K562 (cell line): ENCODE measurements at regions not wholly inside any gene's neighbourhood (a gene's known extent, or its start where the extent isn't known, plus 50 kb on each side); places are given as distances from the start of the nearest gene placed in this dataset.

Source experiments
- ATAC-seq: fragments of 200-7000 bp; cut with Tn5 transposase; 3 replicates; pipeline ENCODE4 v1.9.1; 2020; ENCODE audit warnings: moderate library complexity
- BruUV-seq: library from RNA; stranded (reverse); fragments of 400-500 nt; replicated peaks from 2 replicates; lab custom pipeline; 2021; lab: Mats Ljungman, UMichigan
- CTCF ChIA-PET: fragments of 300-600 bp; formaldehyde crosslinking; extraction: SDS; loops from one replicate; lab custom pipeline; 2021; ENCODE audit warnings: low intra/inter-chr PET ratio; lab: Yijun Ruan, JAX
- POLR2A ChIA-PET: fragments of 300-600, 350-650 bp; sonication (Branson Sonifier 250); formaldehyde crosslinking; extraction: SDS; loops from one replicate; lab custom pipeline; 2021; ENCODE audit warnings: antibody characterized with exemption, inconsistent platforms; lab: Yijun Ruan, JAX
- DNase-seq, 4 experiments: peaks; one replicate each; pipeline versions ENCODE4 v3.0.0 to v3.0.0-alpha.2; 2011 to 2018; ENCODE audit warnings: low spot score in 3 of 4, mixed read lengths in 3 of 4; ENCODE audit errors: extremely low read depth in 1 of 4
- FAIRE-seq: peaks from 2 replicates; lab custom pipeline; 2011; peaks lifted over from hg19 to GRCh38; lab: Jason Lieb, UNC
- H2AFZ ChIP-seq: 2 replicates; pipeline ENCODE4 v1.6.0; 2011; ENCODE audit warnings: low read depth, low read length, control low read depth, inconsistent platforms
- H3K27ac ChIP-seq: fragments of 200-600 bp; 3 replicates; pipeline ENCODE4 v1.8.0; 2011; ENCODE audit warnings: low read depth, mild to moderate bottlenecking, control low read depth, inconsistent platforms, low read length, moderate library complexity, mixed read lengths; ENCODE audit errors: extremely low read depth
- H3K27me3 ChIP-seq, 2 experiments: fragments of 300-600 bp in 1 of 2; 2 replicates in 1 of 2; 3 replicates in 1 of 2; pipeline versions ENCODE4 v1.6.0 to v1.8.0; 2011; ENCODE audit warnings: inconsistent platforms in 2 of 2, low read length in 2 of 2, mild to moderate bottlenecking in 1 of 2, mixed read lengths in 1 of 2, moderate library complexity in 1 of 2; ENCODE audit not compliant: control insufficient read depth in 2 of 2, insufficient read depth in 2 of 2
- H3K36me3 ChIP-seq: fragments of 300-600 bp; 3 replicates; pipeline ENCODE4 v1.8.0; 2011; ENCODE audit warnings: mild to moderate bottlenecking, low read length, inconsistent platforms; ENCODE audit not compliant: control insufficient read depth, insufficient read depth
- H3K4me1 ChIP-seq, 2 experiments: fragments of 200-600 bp in 1 of 2; replicated peaks in 1 of 2; 2 replicates in 1 of 2; 3 replicates in 1 of 2; pipeline versions ENCODE4 v1.5.1 to v1.8.0; 2011; ENCODE audit warnings: inconsistent platforms in 2 of 2, low read length in 2 of 2, mild to moderate bottlenecking in 1 of 2, mixed read lengths in 1 of 2, moderate library complexity in 1 of 2; ENCODE audit not compliant: control insufficient read depth in 2 of 2, insufficient read depth in 2 of 2
- H3K4me2 ChIP-seq: 2 replicates; pipeline ENCODE4 v1.6.1; 2011; ENCODE audit warnings: low read length, control low read depth, inconsistent platforms, mixed read lengths; ENCODE audit not compliant: insufficient read depth
- H3K4me3 ChIP-seq: fragments of 200-600 bp; sonication (generic), shearing (Covaris generic); 2 replicates; pipeline ENCODE4 v1.5.1; 2016; ENCODE audit warnings: control low read depth, inconsistent platforms
- H3K79me2 ChIP-seq: fragments of 200-600 bp; 3 replicates; pipeline ENCODE4 v1.8.0; 2011; ENCODE audit warnings: low read length, inconsistent platforms; ENCODE audit not compliant: control insufficient read depth, insufficient read depth
- H3K9ac ChIP-seq, 2 experiments: 2 replicates each; pipeline versions ENCODE4 v1.6.0 to v1.6.1; 2011; ENCODE audit warnings: low read depth in 2 of 2, low read length in 2 of 2, control low read depth in 1 of 2, inconsistent platforms in 1 of 2, mild to moderate bottlenecking in 1 of 2, mixed read lengths in 1 of 2; ENCODE audit not compliant: insufficient read depth in 1 of 2
- H3K9me1 ChIP-seq: one replicate; pipeline ENCODE4 v1.6.0; 2011; ENCODE audit warnings: inconsistent platforms, mild to moderate bottlenecking, low read length, moderate library complexity; ENCODE audit not compliant: control insufficient read depth, insufficient read depth
- H3K9me3 ChIP-seq: replicated peaks from 2 replicates; pipeline ENCODE4 v1.5.1; 2011; ENCODE audit warnings: low read depth, low read length, inconsistent platforms; ENCODE audit not compliant: control insufficient read depth, insufficient read depth
- H4K20me1 ChIP-seq: replicated peaks from 2 replicates; pipeline ENCODE4 v1.6.1; 2011; ENCODE audit warnings: low read length, inconsistent platforms, mixed read lengths; ENCODE audit not compliant: control insufficient read depth, insufficient read depth
- BACH1 ChIP-seq: fragments of 200-800 bp; sonication (Bioruptor generic); IDR thresholded peaks from 2 replicates; pipeline ENCODE4 v1.6.1; 2016; ENCODE audit warnings: missing genetic modification characterization, missing compliant biosample characterization
- BRD9 ChIP-seq: fragments of 450-650 bp; IDR thresholded peaks from 2 replicates; pipeline ENCODE4 v1.6.1; 2018; ENCODE audit warnings: low read depth; ENCODE audit not compliant: partially characterized antibody
- DIDO1 ChIP-seq: fragments of 450-650 bp; IDR thresholded peaks from 2 replicates; pipeline ENCODE4 v1.6.1; 2016; ENCODE audit warnings: low read depth, missing biosample characterization, missing genetic modification characterization
- ETV5 ChIP-seq: sonication (generic); formaldehyde crosslinking; IDR thresholded peaks from 2 replicates; pipeline ENCODE4 v1.4.0; 2020; ENCODE audit warnings: low read depth, mild to moderate bottlenecking, missing genetic modification reagents
- FOXP1 ChIP-seq: sonication (generic); formaldehyde crosslinking; IDR thresholded peaks from 2 replicates; pipeline ENCODE4 v1.8.0; 2022; ENCODE audit warnings: mild to moderate bottlenecking, missing genetic modification reagents
- HDGF ChIP-seq: fragments of 450-650 bp; IDR thresholded peaks from 2 replicates; pipeline ENCODE4 v1.6.1; 2016
- KLF13 ChIP-seq: fragments of 450-650 bp; IDR thresholded peaks from 2 replicates; pipeline ENCODE4 v1.6.1; 2016; ENCODE audit warnings: missing genetic modification characterization, low read depth, mild to moderate bottlenecking, missing compliant biosample characterization, moderate library complexity, borderline replicate concordance
- MED1 ChIP-seq: sonication (generic); formaldehyde crosslinking; IDR thresholded peaks from 2 replicates; pipeline ENCODE4 v1.8.1; 2023; ENCODE audit warnings: missing genetic modification reagents, borderline replicate concordance
- MYC ChIP-seq, 2 experiments: fragments of 250-450 bp in 1 of 2; sonication (Bioruptor Pico) in 1 of 2; IDR thresholded peaks; 2 replicates each; pipeline versions ENCODE4 v1.5.1 to v1.6.1; 2012 to 2021; ENCODE audit warnings: low read depth in 2 of 2, borderline replicate concordance in 1 of 2, improper control_type of control experiment in 1 of 2, low read length in 1 of 2, mild to moderate bottlenecking in 1 of 2, moderate library complexity in 1 of 2
- POLR2B ChIP-seq: fragments of 450-650 bp; IDR thresholded peaks from 2 replicates; pipeline ENCODE4 v1.6.1; 2018; ENCODE audit warnings: low read depth; ENCODE audit not compliant: partially characterized antibody
- SMARCA5 ChIP-seq: fragments of 450-650 bp; IDR thresholded peaks from 2 replicates; pipeline ENCODE4 v1.6.1; 2016
- SREBF1 ChIP-seq: fragments of 150-350 bp; IDR thresholded peaks from 2 replicates; pipeline ENCODE4 v1.6.1; 2014; ENCODE audit warnings: antibody characterized with exemption, low read depth, low read length, borderline replicate concordance
- SREBF2 ChIP-seq: sonication (generic); formaldehyde crosslinking; IDR thresholded peaks from 2 replicates; pipeline ENCODE4 v1.4.0; 2020; ENCODE audit warnings: mild to moderate bottlenecking, missing genetic modification reagents
- WGBS: fragments of 100-300 bp; shearing (Covaris generic); methylation state at CpG from one replicate; pipeline ENCODE4 v1.1.6; 2016; ENCODE audit warnings: low coverage, mixed read lengths; ENCODE audit not compliant: insufficient coverage; ENCODE audit errors: missing lambda C conversion rate; 5-methylcytosine and 5-hydroxymethylcytosine counted together
- in situ Hi-C: fragments of 300-500 bp; cut with MboI; formaldehyde crosslinking; loops from 4 replicates; pipeline ENCODE4 v1.15.0; 2018; ENCODE audit warnings: inconsistent platforms, mixed read lengths
- intact Hi-C: fragments of 100-400 bp; cut with micrococcal nuclease; formaldehyde crosslinking; loops from 2 replicates; pipeline ENCODE4 v1.14.2; 2022
- TF ChIP-seq, protein P1 (sequence below): sonication (generic); formaldehyde crosslinking; IDR thresholded peaks from 2 replicates; pipeline ENCODE4 v1.8.1; 2023; ENCODE audit warnings: mild to moderate bottlenecking, missing genetic modification reagents
- TF ChIP-seq, protein P2 (sequence below): fragments of 450-650 bp; formaldehyde crosslinking; IDR thresholded peaks from 2 replicates; pipeline ENCODE4 v1.4.0; 2022; ENCODE audit warnings: missing genetic modification characterization
- TF ChIP-seq, protein P3 (sequence below), 2 experiments: fragments of 450-650 bp; IDR thresholded peaks; 2 replicates each; pipeline ENCODE4 v1.6.1; 2018; ENCODE audit warnings: mild to moderate bottlenecking in 2 of 2, low read depth in 1 of 2; ENCODE audit not compliant: partially characterized antibody in 2 of 2

DNA sequence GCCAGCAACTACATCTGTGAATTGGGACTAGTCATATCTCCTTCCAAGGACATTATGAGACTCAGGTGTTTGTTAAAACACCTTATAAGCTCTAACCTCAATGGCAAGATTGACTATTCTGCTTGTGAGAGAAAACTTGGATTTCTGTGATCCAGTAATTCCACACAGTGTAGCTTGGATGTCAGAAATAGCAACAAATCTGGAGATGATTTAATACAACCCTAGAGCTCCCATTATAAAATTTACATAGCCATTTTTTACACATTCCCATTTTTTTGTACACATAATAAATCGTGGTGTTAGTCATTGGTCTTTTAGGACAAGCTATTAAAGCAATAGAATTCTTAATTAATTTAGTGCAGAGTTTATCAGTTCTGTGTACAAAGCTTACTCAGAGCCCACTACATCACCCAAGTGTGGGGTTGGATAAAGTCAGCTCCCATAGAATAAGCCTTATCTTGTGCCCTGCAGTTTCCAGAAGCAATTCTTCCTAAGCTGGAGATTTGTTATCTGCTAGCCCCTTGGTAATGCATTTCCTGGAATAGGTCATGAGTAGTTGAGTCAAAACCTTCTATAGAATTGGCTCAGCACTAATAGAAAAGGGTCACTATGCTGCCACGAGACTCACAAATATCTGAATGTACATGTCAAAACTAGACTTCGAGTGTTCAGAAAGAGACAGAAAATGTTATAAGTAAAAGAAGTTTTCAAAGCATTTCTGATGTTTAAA is 434.0 kb upstream of the RUNX1 start:
- peak; percentile 23 to 92 (median 55) for DNase-seq
- ATAC-seq, result peak; percentile 80
- no peak for TF ChIP-seq BACH1 (tag)
- no peak for TF ChIP-seq MED1 (CRISPR knock-in tag)
- no peak for TF ChIP-seq HDGF
- TF ChIP-seq FOXP1 (CRISPR knock-in tag), result no peak
- peak; percentile 72 for TF ChIP-seq BRD9
- no peak for TF ChIP-seq SREBF1
- no peak for TF ChIP-seq DIDO1 (tag)
- no peak for TF ChIP-seq SREBF2 (CRISPR knock-in tag)
- TF ChIP-seq, protein P1, sequence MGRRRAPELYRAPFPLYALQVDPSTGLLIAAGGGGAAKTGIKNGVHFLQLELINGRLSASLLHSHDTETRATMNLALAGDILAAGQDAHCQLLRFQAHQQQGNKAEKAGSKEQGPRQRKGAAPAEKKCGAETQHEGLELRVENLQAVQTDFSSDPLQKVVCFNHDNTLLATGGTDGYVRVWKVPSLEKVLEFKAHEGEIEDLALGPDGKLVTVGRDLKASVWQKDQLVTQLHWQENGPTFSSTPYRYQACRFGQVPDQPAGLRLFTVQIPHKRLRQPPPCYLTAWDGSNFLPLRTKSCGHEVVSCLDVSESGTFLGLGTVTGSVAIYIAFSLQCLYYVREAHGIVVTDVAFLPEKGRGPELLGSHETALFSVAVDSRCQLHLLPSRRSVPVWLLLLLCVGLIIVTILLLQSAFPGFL (CRISPR knock-in tag), result no peak
- TF ChIP-seq, protein P2, sequence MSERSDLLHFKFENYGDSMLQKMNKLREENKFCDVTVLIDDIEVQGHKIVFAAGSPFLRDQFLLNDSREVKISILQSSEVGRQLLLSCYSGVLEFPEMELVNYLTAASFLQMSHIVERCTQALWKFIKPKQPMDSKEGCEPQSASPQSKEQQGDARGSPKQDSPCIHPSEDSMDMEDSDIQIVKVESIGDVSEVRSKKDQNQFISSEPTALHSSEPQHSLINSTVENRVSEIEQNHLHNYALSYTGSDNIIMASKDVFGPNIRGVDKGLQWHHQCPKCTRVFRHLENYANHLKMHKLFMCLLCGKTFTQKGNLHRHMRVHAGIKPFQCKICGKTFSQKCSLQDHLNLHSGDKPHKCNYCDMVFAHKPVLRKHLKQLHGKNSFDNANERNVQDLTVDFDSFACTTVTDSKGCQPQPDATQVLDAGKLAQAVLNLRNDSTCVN (CRISPR knock-in tag), result no peak
- TF ChIP-seq, protein P3, sequence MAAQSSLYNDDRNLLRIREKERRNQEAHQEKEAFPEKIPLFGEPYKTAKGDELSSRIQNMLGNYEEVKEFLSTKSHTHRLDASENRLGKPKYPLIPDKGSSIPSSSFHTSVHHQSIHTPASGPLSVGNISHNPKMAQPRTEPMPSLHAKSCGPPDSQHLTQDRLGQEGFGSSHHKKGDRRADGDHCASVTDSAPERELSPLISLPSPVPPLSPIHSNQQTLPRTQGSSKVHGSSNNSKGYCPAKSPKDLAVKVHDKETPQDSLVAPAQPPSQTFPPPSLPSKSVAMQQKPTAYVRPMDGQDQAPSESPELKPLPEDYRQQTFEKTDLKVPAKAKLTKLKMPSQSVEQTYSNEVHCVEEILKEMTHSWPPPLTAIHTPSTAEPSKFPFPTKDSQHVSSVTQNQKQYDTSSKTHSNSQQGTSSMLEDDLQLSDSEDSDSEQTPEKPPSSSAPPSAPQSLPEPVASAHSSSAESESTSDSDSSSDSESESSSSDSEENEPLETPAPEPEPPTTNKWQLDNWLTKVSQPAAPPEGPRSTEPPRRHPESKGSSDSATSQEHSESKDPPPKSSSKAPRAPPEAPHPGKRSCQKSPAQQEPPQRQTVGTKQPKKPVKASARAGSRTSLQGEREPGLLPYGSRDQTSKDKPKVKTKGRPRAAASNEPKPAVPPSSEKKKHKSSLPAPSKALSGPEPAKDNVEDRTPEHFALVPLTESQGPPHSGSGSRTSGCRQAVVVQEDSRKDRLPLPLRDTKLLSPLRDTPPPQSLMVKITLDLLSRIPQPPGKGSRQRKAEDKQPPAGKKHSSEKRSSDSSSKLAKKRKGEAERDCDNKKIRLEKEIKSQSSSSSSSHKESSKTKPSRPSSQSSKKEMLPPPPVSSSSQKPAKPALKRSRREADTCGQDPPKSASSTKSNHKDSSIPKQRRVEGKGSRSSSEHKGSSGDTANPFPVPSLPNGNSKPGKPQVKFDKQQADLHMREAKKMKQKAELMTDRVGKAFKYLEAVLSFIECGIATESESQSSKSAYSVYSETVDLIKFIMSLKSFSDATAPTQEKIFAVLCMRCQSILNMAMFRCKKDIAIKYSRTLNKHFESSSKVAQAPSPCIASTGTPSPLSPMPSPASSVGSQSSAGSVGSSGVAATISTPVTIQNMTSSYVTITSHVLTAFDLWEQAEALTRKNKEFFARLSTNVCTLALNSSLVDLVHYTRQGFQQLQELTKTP (IDR thresholded peaks at IDR 0.05; ENCODE audit: low read depth in 1 of 2, partially characterized antibody in 2 of 2), result no peak
- TF ChIP-seq KLF13 (tag), result no peak
- TF ChIP-seq MYC (IDR thresholded peaks at IDR 0.05; ENCODE audit: low read depth, low read length), result peak; percentile 76
- TF ChIP-seq MYC (CRISPR knock-in tag; IDR thresholded peaks at IDR 0.05; ENCODE audit: borderline replicate concordance, low read depth), result no peak
- no peak for TF ChIP-seq ETV5
- TF ChIP-seq SMARCA5, result no peak
- TF ChIP-seq POLR2B, result no peak

More for the DNA sequence above, 434.0 kb upstream of the RUNX1 start:
- Histone ChIP-seq H3K4me2 (peak overlapping the region; percentile 21; the same call in 1 of the 2 replicates), H3K79me2 (no peaks in the 10 kb centered on the region), H4K20me1 (no peaks in the 10 kb centered on the region), H3K4me1 (peaks cover 16 to 53% of the 10 kb centered on the region in 2 experiments), H3K9ac (no peak overlapping the region), H3K36me3 (no peaks in the 10 kb centered on the region), H3K4me3 (no peak overlapping the region), H2AFZ (no peak overlapping the region), H3K9me1 (no peaks in the 10 kb centered on the region), H3K27ac (peak overlapping the region; percentile 5; the same call in 2 of the 3 replicates), H3K9me3 (no peaks in the 10 kb centered on the region; the same call in 1 of the 2 replicates), H3K27me3 (no peaks in the 10 kb centered on the region)
- in situ Hi-C loops, result no loop called here
- FAIRE-seq, result peak; percentile 86
- no TSS peak for BruUV-seq
- intact Hi-C loops, result no loop called here
- ChIA-PET POLR2A (interaction anchor here (0.6 to 1.1 kb wide), 3 partner anchors 9 to 409 kb away, joined by 4 to 7 read pairs (median 5); no protein-coding TSS in a partner anchor), CTCF (no interaction called here)
- WGBS, result 0% methylated on average over 3 of the region's 3 CpGs
